Body of pancreas (tissue), 4 donors: ENCODE measurements at regions not wholly inside any gene's neighbourhood (a gene's known extent, or its start where the extent isn't known, plus 50 kb on each side); places are given as distances from the start of the nearest gene placed in this dataset.

Experiments used
- ATAC-seq: fragments of 150-250 bp; one replicate; pipeline ENCODE4 v1.9.1; 2016
- DNase-seq, 4 donors: peaks; one replicate each; pipeline ENCODE4 v3.0.0-alpha.2; 2019
- H3K27ac ChIP-seq, 4 donors: fragments of 200-600 bp; sonication (generic); 1 replicate in 3 of 4; 2 replicates in 1 of 4; pipeline versions ENCODE4 v1.5.1 to v1.6.1; 2016 to 2019; ENCODE audit warnings: mild to moderate bottlenecking in 1 of 4, mixed read lengths in 1 of 4, moderate library complexity in 1 of 4
- H3K27me3 ChIP-seq, 2 donors: fragments of 200-600 bp; sonication (generic); one replicate each; pipeline ENCODE4 v1.6.0; 2016; ENCODE audit warnings: mild to moderate bottlenecking in 1 of 2
- H3K36me3 ChIP-seq, 2 donors: fragments of 200-600 bp; sonication (generic); replicated peaks in 1 of 2; 2 replicates each; pipeline ENCODE4 v1.5.1; 2016; ENCODE audit warnings: low read depth in 2 of 2; ENCODE audit not compliant: insufficient read depth in 1 of 2
- H3K4me1 ChIP-seq: fragments of 200-600 bp; sonication (generic); one replicate; pipeline ENCODE4 v1.6.0; 2016
- H3K4me3 ChIP-seq, 2 donors: fragments of 200-600 bp; sonication (generic); 1 replicate in 1 of 2; 2 replicates in 1 of 2; pipeline ENCODE4 v1.5.1; 2016 to 2019
- H3K9me3 ChIP-seq, 3 donors: fragments of 200-600 bp; sonication (generic); 1 replicate in 2 of 3; 2 replicates in 1 of 3; pipeline ENCODE4 v1.5.1; 2016
- CTCF ChIP-seq, 7 experiments: fragments of 450-650 bp in 4 of 7; fragments of 200-600 bp in 3 of 7; sonication (generic) in 3 of 7; IDR thresholded peaks; one replicate each; pipeline ENCODE4 v1.5.1; 2016 to 2019; ENCODE audit warnings: antibody characterized with exemption in 7 of 7
- POLR2A ChIP-seq, 3 donors: fragments of 450-650 bp; IDR thresholded peaks; one replicate each; pipeline ENCODE4 v1.6.1; 2016; ENCODE audit warnings: antibody characterized with exemption in 3 of 3, mild to moderate bottlenecking in 2 of 3
- WGBS, 2 donors: methylation state at CpG; one replicate each; pipeline ENCODE4 v1.1.5; 2017; 5-methylcytosine and 5-hydroxymethylcytosine counted together
- intact Hi-C: fragments of 100-400 bp; cut with DNase I; formaldehyde crosslinking; loops from one replicate; pipeline ENCODE4 v1.15.1; 2023

GRCh38 chr12:71060426-71060825 is 97.4 kb downstream of the TSPAN8 start:
- no peak for ATAC-seq
- intact Hi-C loops: no loop called here
- H3K27me3 ChIP-seq: no peaks in the 10 kb centered on the region
- 85 to 88% methylated on average over 4 of the region's 4 CpGs for WGBS, 2 donors
- no peak overlapping the region for H3K27ac ChIP-seq
- DNase-seq: no peak
- H3K4me3 ChIP-seq: no peak overlapping the region
- no peak for TF ChIP-seq CTCF (IDR thresholded peaks at IDR 0.05)
- no peak for TF ChIP-seq POLR2A (IDR thresholded peaks at IDR 0.05)
- H3K9me3 ChIP-seq: no peaks in the 10 kb centered on the region
- H3K4me1 ChIP-seq: no peaks in the 10 kb centered on the region
- H3K36me3 ChIP-seq: no peaks in the 10 kb centered on the region

GRCh38 chr12:71057330-71057729 is 100.5 kb downstream of the TSPAN8 start:
- Histone ChIP-seq H3K9me3 (no peaks in the 10 kb centered on the region), H3K4me3 (no peak overlapping the region), H3K4me1 (no peaks in the 10 kb centered on the region), H3K27me3 (no peaks in the 10 kb centered on the region), H3K36me3 (no peaks in the 10 kb centered on the region), H3K27ac (no peak overlapping the region)
- intact Hi-C loops: no loop called here
- WGBS, 2 donors: 61 to 62% methylated on average over 2 of the region's 2 CpGs
- ATAC-seq (no peak), DNase-seq (no peak)
- TF ChIP-seq CTCF (IDR thresholded peaks at IDR 0.05) (no peak), POLR2A (IDR thresholded peaks at IDR 0.05) (no peak)

- H3K27ac ChIP-seq: no peak overlapping the region
- no peaks in the 10 kb centered on the region for H3K36me3 ChIP-seq
- no peaks in the 10 kb centered on the region for H3K27me3 ChIP-seq
- no peak overlapping the region for H3K4me3 ChIP-seq
- no peaks in the 10 kb centered on the region for H3K4me1 ChIP-seq
- 30 to 34% methylated on average over 2 of the region's 2 CpGs for WGBS, 2 donors
- intact Hi-C loops: no loop called here
- TF ChIP-seq POLR2A (IDR thresholded peaks at IDR 0.05) (no peak), CTCF (IDR thresholded peaks at IDR 0.05) (no peak)
- DNase-seq (no peak), ATAC-seq (no peak)
- H3K9me3 ChIP-seq: no peaks in the 10 kb centered on the region
Observed at GRCh38 chr12:71054551-71054950, 103.2 kb downstream of the TSPAN8 start.

GRCh38 chr12:71046215-71046614 is 111.6 kb downstream of the TSPAN8 start:
- Histone ChIP-seq H3K27ac (peak overlapping the region in 2 of 4 donors; percentile 43 to 62), H3K4me1 (no peaks in the 10 kb centered on the region), H3K36me3 (no peaks in the 10 kb centered on the region), H3K4me3 (no peak overlapping the region), H3K27me3 (no peaks in the 10 kb centered on the region), H3K9me3 (no peaks in the 10 kb centered on the region)
- no peak for TF ChIP-seq POLR2A (IDR thresholded peaks at IDR 0.05)
- TF ChIP-seq CTCF (IDR thresholded peaks at IDR 0.05): no peak
- DNase-seq: no peak
- ATAC-seq: peak; percentile 50
- intact Hi-C loops: no loop called here

- DNase-seq (peak in 1 of 4 donors; percentile 15), ATAC-seq (peak; percentile 59)
- intact Hi-C loops: no loop called here
- Histone ChIP-seq H3K27ac (peak overlapping the region in 2 of 4 donors; percentile 43 to 62), H3K36me3 (no peaks in the 10 kb centered on the region), H3K9me3 (no peaks in the 10 kb centered on the region), H3K27me3 (no peaks in the 10 kb centered on the region), H3K4me1 (no peaks in the 10 kb centered on the region), H3K4me3 (no peak overlapping the region)
- TF ChIP-seq CTCF (IDR thresholded peaks at IDR 0.05) (no peak), POLR2A (IDR thresholded peaks at IDR 0.05) (no peak)
- WGBS, 2 donors: 28 to 35% methylated on average over 1 of the region's 1 CpG
Observed at GRCh38 chr12:71045781-71046180, 112.0 kb downstream of the TSPAN8 start.
